HG02852 (cell line): ENCODE measurements at regions not wholly inside any gene's neighbourhood (a gene's known extent, or its start where the extent isn't known, plus 50 kb on each side); places are given as distances from the start of the nearest gene placed in this dataset.

Experiments used
- ATAC-seq: cut with Tn5 transposase; IDR thresholded peaks from one replicate; pipeline ENCODE4 v1.9.1; 2021; ENCODE audit warnings: mild to moderate bottlenecking, moderate library complexity; ENCODE audit not compliant: unreplicated experiment

- no peak for ATAC-seq
Observed at GRCh38 chr4:125994430-125994829, 679.7 kb downstream of the FAT4 start.

DNA sequence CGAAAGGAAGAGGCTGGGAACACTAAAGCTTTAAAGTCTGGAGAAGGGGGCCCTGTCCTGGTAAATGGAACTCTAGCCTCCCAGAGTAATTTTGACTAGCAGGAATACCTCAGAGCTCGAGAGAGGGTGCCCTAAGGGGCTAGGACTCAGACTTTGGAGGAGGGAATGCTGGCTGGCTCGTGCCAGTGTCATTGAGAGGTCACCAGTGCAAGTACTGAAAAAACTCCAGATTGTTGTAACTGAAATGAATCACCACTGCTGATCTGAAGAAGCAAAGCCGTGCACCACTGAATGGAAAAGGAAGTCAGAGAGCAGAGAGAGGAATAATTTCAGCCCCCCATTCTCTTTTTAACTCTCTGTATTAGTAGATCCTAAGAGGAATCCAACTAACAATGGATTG lies 690.2 kb downstream of the FAT4 start:
- ATAC-seq = no peak

DNA sequence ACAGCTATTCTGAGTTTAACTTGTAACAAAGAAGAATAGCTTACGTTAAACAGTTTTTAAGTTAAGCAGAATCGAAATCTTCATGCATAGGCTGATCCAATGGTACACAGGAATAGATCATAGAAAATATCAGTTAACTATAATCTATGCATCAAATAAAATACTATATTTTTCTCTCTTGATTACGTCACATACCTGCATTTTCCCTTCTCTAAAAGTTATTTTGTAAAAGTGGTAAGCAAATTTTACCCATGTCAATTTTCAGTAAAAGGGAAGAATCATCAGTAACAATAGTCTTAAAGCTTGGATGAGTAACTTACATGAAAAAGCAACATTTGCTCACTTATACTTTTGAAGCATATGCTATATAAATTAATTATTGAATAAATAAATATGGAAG lies 692.4 kb downstream of the FAT4 start:
- ATAC-seq = no peak

- ATAC-seq = no peak
Observed at GRCh38 chr4:126012691-126013290, 698.0 kb downstream of the FAT4 start.

GRCh38 chr4:126018274-126018673 lies 703.5 kb downstream of the FAT4 start:
- ATAC-seq = no peak

DNA sequence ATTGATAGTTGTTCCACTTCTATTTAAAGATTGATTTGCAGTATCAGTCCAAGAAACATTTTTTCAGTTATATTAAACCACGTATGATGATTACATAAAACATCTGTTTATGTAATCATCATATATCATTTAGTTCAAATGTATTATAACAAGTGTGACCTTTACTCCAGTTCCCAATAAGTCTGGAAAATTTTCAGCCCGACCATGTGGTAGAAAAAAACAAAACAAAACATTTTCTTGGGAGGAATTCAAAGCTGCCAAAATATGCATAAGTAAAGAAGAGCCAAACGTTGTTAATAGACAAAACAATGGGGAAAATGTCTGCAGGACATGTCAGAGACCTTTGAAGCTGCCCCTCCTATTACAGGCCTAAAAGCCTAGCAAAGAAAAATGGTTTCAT lies 709.1 kb downstream of the FAT4 start:
- ATAC-seq = no peak

DNA sequence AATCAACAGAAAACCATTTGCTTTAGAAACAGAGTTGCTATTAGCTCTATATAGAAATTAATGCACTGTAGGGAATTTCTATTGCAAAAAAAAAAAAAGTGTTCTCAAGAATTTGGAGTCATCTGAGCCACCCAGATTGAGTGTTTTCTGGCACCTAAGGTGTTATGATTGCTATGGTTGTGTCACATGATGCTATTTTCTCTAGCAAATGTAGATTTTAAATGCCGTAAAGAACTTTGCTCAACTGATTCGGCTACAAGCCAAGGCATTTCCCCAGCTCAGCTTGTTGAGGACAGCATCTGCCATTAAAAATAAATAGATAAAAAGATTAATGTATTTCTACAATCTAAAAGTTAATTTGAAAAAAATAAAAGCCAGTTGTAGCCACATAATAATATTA lies 712.8 kb downstream of the FAT4 start:
- no peak for ATAC-seq

DNA sequence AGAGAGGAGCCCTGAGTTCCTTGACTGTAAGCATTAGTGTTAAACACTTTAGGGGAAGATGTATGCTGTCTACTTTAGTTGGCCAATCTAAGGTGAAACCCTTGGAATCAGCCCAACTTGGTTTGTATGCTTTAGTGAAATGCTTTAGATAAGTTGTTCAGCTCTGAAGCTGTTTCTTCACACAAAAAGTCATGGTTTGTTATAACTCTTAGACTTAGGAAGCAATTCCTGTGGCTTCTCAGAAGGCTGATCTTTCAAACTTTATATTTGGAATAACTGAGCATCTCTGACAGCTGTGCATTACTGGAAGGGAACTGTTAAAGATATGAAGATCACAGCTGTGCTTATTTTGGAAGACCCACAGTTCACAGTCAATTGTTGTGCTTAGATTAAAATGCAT lies 714.1 kb downstream of the FAT4 start:
- no peak for ATAC-seq

DNA sequence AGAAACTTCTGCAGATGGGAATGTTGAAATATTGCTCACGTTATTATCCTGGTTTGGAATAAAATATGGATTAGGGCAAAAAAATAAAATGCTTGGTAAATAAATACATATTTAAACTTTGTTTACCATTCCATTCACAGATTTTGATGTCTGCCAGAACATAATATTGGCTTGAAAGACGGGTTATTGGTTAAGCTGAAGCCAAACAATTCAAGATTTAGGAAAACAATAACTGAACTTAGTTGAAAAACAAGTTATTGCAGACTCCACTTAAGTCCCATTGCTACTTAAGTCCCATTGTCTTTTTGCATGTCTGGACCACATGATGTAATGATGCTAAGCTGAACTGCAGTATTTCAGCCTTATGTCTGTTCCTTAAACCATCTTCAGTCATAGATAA lies 722.5 kb downstream of the FAT4 start:
- no peak for ATAC-seq

- no peak for ATAC-seq
Observed at GRCh38 chr4:126038502-126039144, 723.9 kb downstream of the FAT4 start.

DNA sequence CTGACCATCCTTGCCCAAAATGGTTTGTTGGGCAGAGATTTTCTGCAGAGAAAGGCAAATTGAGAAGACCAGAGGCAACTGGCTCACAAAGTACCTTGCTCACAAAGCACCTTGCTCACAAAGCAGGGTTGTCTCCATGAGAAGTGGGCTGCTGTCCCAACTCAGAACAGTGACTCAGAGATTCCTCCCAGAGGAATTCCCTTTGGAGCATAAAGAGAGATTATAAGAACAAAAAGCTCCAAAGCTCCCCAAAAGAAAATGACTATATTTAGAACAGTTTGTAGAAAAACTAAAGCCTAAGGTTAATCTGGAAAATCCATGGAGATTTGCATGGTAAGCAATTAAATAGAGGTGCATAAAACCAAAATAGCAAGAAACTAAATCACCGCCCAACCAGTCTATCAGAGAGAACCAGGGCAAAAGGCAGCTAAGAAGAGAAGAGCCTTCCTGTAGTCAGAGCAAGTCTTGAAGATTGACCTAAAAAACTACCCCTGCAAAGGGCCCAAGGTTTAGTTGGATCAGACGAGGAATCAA lies 731.4 kb downstream of the FAT4 start:
- no peak for ATAC-seq

DNA sequence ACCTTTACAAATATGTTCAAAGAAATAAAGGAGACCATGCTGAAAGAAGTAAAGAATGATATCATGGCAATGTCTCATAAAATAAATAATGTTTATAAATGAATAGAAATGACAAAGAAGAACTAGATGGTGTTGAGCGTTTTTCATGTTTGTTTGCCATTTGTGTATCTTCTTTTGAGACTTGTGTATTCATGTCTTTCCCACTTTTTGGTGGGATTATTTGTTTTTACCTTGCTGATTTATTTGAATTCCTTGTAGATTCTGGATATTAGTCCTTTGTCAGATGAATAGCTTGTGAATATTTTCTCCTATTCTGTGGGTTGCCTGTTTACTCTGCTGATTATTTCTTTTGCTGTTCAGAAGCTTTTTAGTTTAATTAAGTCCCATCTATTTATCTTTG lies 732.4 kb downstream of the FAT4 start:
- ATAC-seq = no peak

- ATAC-seq = no peak
Observed at GRCh38 chr4:126051689-126052424, 737.1 kb downstream of the FAT4 start.

DNA sequence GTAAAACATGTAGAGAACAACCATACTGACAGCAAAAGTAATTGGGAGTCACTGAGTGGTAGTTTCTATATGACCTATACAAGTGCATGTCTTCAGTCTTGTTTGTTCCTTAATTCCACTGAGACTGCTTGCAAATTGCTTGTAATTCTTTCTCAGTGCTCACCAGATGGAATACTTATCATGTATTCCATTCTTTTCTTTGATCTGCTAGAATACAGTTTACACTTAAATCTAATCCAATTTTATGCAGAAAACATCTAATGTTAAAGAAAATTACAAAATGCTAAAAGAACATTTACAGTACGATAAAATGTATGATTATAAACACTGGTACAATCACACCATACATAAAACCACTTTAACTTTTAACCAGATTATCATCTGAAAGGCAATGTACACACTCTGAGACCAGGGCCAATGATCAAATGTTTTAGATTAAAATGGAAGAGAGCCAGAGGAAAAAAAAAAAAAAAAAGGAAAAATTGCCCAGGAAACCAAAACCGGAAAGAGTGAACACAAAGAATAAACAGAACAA lies 741.4 kb downstream of the FAT4 start:
- no peak for ATAC-seq

GRCh38 chr4:126057371-126057770 lies 742.6 kb downstream of the FAT4 start:
- no peak for ATAC-seq

DNA sequence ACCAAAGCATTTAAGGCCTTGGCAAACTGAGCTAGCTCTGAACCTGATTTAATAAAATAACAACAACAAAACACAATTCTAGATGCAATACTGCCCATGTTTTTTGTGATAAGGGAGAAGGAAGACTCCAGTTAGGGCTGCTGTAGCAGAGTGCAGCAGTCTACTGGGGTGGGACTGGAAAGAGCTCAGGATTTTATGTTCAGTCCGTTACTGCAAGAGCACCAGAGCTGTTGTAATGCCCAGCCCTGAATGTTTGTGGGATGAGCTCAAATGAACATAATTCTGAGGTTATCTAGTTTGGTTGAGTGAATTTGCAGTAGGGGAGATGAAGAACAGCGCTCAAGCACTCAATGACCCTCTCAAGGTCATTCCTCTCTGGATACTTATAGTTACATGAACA lies 743.8 kb downstream of the FAT4 start:
- no peak for ATAC-seq

- ATAC-seq = no peak
Observed at GRCh38 chr4:126061655-126062054, 746.9 kb downstream of the FAT4 start.

GRCh38 chr4:126065016-126065415 lies 750.3 kb downstream of the FAT4 start:
- no peak for ATAC-seq

DNA sequence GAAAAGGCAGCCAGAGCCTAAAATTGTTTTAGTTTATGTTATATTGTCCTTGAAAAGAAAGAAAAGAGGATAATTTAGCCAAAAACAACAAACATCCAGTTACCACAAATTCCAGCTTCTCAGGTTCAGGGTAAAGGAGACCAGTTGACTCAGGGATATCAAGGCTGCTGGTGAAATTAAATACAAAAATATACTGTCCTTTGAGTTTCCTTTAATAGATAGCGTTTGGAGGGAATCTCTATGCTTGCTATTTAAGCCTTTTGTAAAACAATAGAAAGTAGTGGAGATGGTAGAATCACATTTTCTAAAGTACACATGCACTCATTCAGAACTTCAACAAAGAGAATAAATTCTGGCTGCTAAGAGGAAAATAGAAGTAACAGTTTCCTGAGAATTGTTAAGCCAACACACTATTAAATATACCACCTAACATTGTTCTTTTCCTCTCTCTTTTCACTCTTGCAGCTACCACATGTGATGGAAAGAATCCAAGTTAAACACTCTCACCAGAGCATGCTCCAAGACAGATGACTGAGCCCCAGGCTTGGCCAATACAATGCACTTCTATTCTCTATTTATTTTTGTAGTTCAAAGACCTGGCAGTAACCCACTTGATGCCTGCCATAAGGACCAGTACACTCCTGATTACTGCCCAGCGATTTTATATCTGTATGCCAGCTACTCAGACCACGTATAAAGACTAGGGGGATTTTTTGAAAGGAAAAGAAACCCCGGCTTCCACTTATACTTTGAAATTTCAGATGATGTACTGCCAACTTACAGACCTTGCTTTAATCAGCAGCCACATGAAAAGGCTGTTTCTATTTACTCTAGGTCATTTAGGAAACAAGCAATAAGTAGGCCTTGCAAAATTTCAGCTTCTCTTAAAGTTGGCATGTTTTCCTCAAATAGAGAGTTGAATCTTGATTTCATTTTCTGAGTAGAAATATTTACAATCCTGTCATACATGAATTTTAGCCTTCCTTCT lies 756.9 kb downstream of the FAT4 start:
- ATAC-seq = no peak

DNA sequence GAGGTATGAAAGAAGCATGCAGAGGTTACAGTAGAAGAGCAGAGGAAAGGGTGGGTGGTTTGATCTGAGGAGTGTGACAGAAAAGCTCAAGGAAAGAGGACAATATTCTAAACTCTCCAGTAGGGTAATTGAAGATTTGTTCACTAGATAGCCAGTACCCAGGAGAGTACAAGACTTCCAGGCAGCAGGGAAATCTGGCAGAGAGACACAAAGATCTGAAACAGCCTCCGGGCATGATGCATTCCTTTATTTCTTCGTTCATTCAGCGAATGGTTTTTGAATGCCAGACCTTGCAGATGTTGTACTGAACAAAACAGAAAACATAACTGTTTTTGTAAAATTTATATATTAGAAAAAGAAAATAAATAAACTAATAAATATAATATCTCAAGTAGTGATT lies 766.6 kb downstream of the FAT4 start:
- ATAC-seq = no peak

DNA sequence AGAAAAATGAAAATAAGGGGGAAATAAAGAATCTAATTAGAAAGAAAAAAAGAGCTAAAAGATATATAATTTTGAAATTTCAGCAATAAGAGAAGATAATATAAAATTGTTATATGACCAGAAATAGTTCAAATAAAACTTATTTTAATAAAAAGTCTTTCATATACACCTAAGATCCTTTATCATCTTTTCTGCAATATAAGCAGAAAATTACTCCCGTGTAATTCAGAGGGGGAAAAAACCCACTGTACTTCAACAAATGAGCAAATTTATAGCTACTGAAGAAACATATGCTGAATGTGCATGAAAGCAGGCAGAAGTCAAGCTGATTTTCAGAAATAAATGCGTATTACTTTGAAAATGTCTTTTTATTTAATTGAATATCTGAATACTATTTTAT lies 771.3 kb downstream of the FAT4 start:
- ATAC-seq = no peak
